GM23338 (cell line): ENCODE measurements at regions not wholly inside any gene's neighbourhood (a gene's known extent, or its start where the extent isn't known, plus 50 kb on each side); places are given as distances from the start of the nearest gene placed in this dataset. TPM values are rescaled to one million over a fixed set of nuclear protein-coding genes. Genes with fewer than 3 reads are reported as not detected.

Experiments
- small RNA-seq: library from RNA; depleted of rRNA; stranded (forward); fragments of <200 nt; gene quantifications from one replicate; pipeline ENCODE3, GENCODE V24; 2014; ENCODE audit warnings: low replicate concordance

Small RNA genes lying in the stretch of these regions (small RNA-seq; reads per million reads assigned to genes)
- not detected for gene RNU7-147P
